Aorta (tissue), 5 donors: ENCODE measurements at regions not wholly inside any gene's neighbourhood (a gene's known extent, or its start where the extent isn't known, plus 50 kb on each side); places are given as distances from the start of the nearest gene placed in this dataset.
"Not testable (repeated sequence)": the region's sequence is repeated elsewhere in the genome, so short reads cannot be mapped to it uniquely, and the experiment has no call there.

Source experiments
- ATAC-seq: fragments of 200-7000 bp; cut with Tn5 transposase; one replicate; pipeline ENCODE4 v1.9.1; 2022; ENCODE audit warnings: moderate library complexity; ENCODE audit not compliant: low FRiP score
- DNase-seq, 2 donors: peaks; one replicate each; pipeline ENCODE4 v3.0.0-alpha.2; 2020
- H3K27ac ChIP-seq, 2 donors: one replicate each; pipeline ENCODE4 v1.5.1; 2013; ENCODE audit warnings: low read length in 2 of 2, mild to moderate bottlenecking in 2 of 2, moderate library complexity in 2 of 2, control low read depth in 1 of 2, inconsistent platforms in 1 of 2, low read depth in 1 of 2
- H3K27me3 ChIP-seq, 2 donors: one replicate each; pipeline ENCODE4 v1.6.1; 2013; ENCODE audit warnings: control low read depth in 1 of 2, low read length in 1 of 2, mild to moderate bottlenecking in 1 of 2, moderate library complexity in 1 of 2; ENCODE audit not compliant: insufficient read depth in 2 of 2, control insufficient read depth in 1 of 2
- H3K36me3 ChIP-seq, 2 donors: one replicate each; pipeline ENCODE4 v1.6.1; 2013; ENCODE audit warnings: control low read depth in 1 of 2, low read length in 1 of 2, mild to moderate bottlenecking in 1 of 2; ENCODE audit not compliant: insufficient read depth in 2 of 2, control insufficient read depth in 1 of 2
- H3K4me1 ChIP-seq, 2 donors: one replicate each; pipeline ENCODE4 v1.6.1; 2013; ENCODE audit warnings: low read length in 2 of 2, control low read depth in 1 of 2, mild to moderate bottlenecking in 1 of 2, moderate library complexity in 1 of 2; ENCODE audit not compliant: insufficient read depth in 2 of 2, control insufficient read depth in 1 of 2
- H3K4me3 ChIP-seq, 2 donors: one replicate each; pipeline ENCODE4 v1.5.1; 2013; ENCODE audit warnings: low read length in 2 of 2, control low read depth in 1 of 2, mild to moderate bottlenecking in 1 of 2
- H3K9me3 ChIP-seq: one replicate; pipeline ENCODE4 v1.6.1; 2013; ENCODE audit warnings: mild to moderate bottlenecking, low read length; ENCODE audit not compliant: control insufficient read depth
- WGBS, 2 donors: extraction: QIAGEN DNeasy Blood & Tissue Kit; methylation state at CpG; one replicate each; pipeline ENCODE4 v1.1.7; 2013; 5-methylcytosine and 5-hydroxymethylcytosine counted together
- intact Hi-C, 2 donors: fragments of 100-400 bp; cut with DNase I; formaldehyde crosslinking; loops; one replicate each; pipeline versions ENCODE4 v1.14.2 to v1.15.0; 2022
- donor health status: healthy with polysubstance abuse.
- donor health status: Bipolar disorder and iron deficiency.
- donor health status: DM: no; HTN: no; CAD: no.
- donor health status: DM: no; HTN: no; CAD: no.
- donor health status: DM: yes; HTN: yes; CAD: no.

- no peaks in the 10 kb centered on the region for H3K9me3 ChIP-seq
- no peaks in the 10 kb centered on the region for H3K4me1 ChIP-seq
- no peaks in the 10 kb centered on the region for H3K27me3 ChIP-seq
- H3K4me3 ChIP-seq = no peak overlapping the region
- no peak overlapping the region for H3K27ac ChIP-seq
- DNase-seq (no peak), ATAC-seq (no peak)
- WGBS, 2 donors = 71 to 76% methylated on average over 6 of the region's 6 CpGs
- intact Hi-C loops = no loop called here
- no peaks in the 10 kb centered on the region for H3K36me3 ChIP-seq
Measured at GRCh38 chr13:44870456-44870929, 118.8 kb downstream of the NUFIP1 start.

GRCh38 chr13:44869167-44869566 is 120.1 kb downstream of the NUFIP1 start:
- DNase-seq (no peak), ATAC-seq (no peak)
- H3K27me3 ChIP-seq = no peaks in the 10 kb centered on the region
- H3K36me3 ChIP-seq = no peaks in the 10 kb centered on the region
- H3K27ac ChIP-seq = no peak overlapping the region
- H3K9me3 ChIP-seq = no peaks in the 10 kb centered on the region
- WGBS, 2 donors = 82 to 87% methylated on average over 7 of the region's 7 CpGs
- no peaks in the 10 kb centered on the region for H3K4me1 ChIP-seq
- H3K4me3 ChIP-seq = no peak overlapping the region
- intact Hi-C loops = no loop called here

- H3K27me3 ChIP-seq = no peaks in the 10 kb centered on the region
- H3K27ac ChIP-seq = no peak overlapping the region
- H3K36me3 ChIP-seq = no peaks in the 10 kb centered on the region
- no peak for ATAC-seq
- no peak overlapping the region for H3K4me3 ChIP-seq
- H3K4me1 ChIP-seq = no peaks in the 10 kb centered on the region
- no peak for DNase-seq
- H3K9me3 ChIP-seq = no peaks in the 10 kb centered on the region
- WGBS, 2 donors = 91 to 95% methylated on average over 3 of the region's 3 CpGs
- intact Hi-C loops = no loop called here
Measured at GRCh38 chr13:44868397-44868796, 120.9 kb downstream of the NUFIP1 start.

- Histone ChIP-seq H3K4me3 (no peak overlapping the region), H3K9me3 (no peaks in the 10 kb centered on the region), H3K27me3 (no peaks in the 10 kb centered on the region), H3K36me3 (no peaks in the 10 kb centered on the region), H3K4me1 (no peaks in the 10 kb centered on the region), H3K27ac (no peak overlapping the region)
- no peak for ATAC-seq
- no peak for DNase-seq
- intact Hi-C loops = no loop called here
- WGBS, 2 donors = 83 to 85% methylated on average over 9 of the region's 9 CpGs
Measured at GRCh38 chr13:44867825-44868224, 121.4 kb downstream of the NUFIP1 start.

GRCh38 chr13:44866411-44866911 is 122.8 kb downstream of the NUFIP1 start:
- H3K27ac ChIP-seq = no peak overlapping the region
- no peaks in the 10 kb centered on the region for H3K4me1 ChIP-seq
- DNase-seq (no peak), ATAC-seq (no peak)
- no peaks in the 10 kb centered on the region for H3K27me3 ChIP-seq
- intact Hi-C loops = no loop called here
- no peaks in the 10 kb centered on the region for H3K9me3 ChIP-seq
- 95% methylated on average over 4 of the region's 4 CpGs for WGBS, 2 donors
- no peak overlapping the region for H3K4me3 ChIP-seq
- H3K36me3 ChIP-seq = no peaks in the 10 kb centered on the region

GRCh38 chr13:44865722-44866410 is 123.4 kb downstream of the NUFIP1 start:
- intact Hi-C loops = no loop called here

GRCh38 chr13:44863641-44864040 is 125.6 kb downstream of the NUFIP1 start:
- intact Hi-C loops, H3K4me3 ChIP-seq, DNase-seq, H3K4me1 ChIP-seq, H3K27me3 ChIP-seq, H3K36me3 ChIP-seq, ATAC-seq, H3K9me3 ChIP-seq, H3K27ac ChIP-seq: not testable (repeated sequence)

More at GRCh38 chr13:44865722-44866410, 123.4 kb downstream of the NUFIP1 start:
- Histone ChIP-seq H3K9me3 (no peaks in the 10 kb centered on the region), H3K36me3 (no peaks in the 10 kb centered on the region), H3K4me1 (no peaks in the 10 kb centered on the region), H3K27ac (no peak overlapping the region), H3K27me3 (no peaks in the 10 kb centered on the region), H3K4me3 (no peak overlapping the region)
- ATAC-seq (no peak), DNase-seq (no peak)
- WGBS, 2 donors = 83 to 87% methylated on average over 10 of the region's 10 CpGs

- ATAC-seq = no peak
- Histone ChIP-seq H3K36me3 (no peaks in the 10 kb centered on the region), H3K27me3 (no peaks in the 10 kb centered on the region), H3K9me3 (no peaks in the 10 kb centered on the region), H3K4me3 (no peak overlapping the region), H3K4me1 (no peaks in the 10 kb centered on the region), H3K27ac (no peak overlapping the region)
- WGBS, 2 donors = 80 to 85% methylated on average over 2 of the region's 2 CpGs
- intact Hi-C loops = no loop called here
- DNase-seq = no peak
Measured at GRCh38 chr13:44860454-44860853, 128.8 kb downstream of the NUFIP1 start.

GRCh38 chr13:44857736-44858135 is 131.5 kb downstream of the NUFIP1 start:
- H3K4me1 ChIP-seq = no peaks in the 10 kb centered on the region
- DNase-seq (no peak), ATAC-seq (no peak)
- 91 to 94% methylated on average over 8 of the region's 8 CpGs for WGBS, 2 donors
- intact Hi-C loops = no loop called here
- H3K27ac ChIP-seq = no peak overlapping the region
- no peak overlapping the region for H3K4me3 ChIP-seq
- no peaks in the 10 kb centered on the region for H3K27me3 ChIP-seq
- no peaks in the 10 kb centered on the region for H3K36me3 ChIP-seq
- H3K9me3 ChIP-seq = no peaks in the 10 kb centered on the region
